Esophagus squamous epithelium (tissue), 4 donors: ENCODE measurements at regions not wholly inside any gene's neighbourhood (a gene's known extent, or its start where the extent isn't known, plus 50 kb on each side); places are given as distances from the start of the nearest gene placed in this dataset.

Experiments
- POLR2A ChIP-seq, 4 donors: fragments of 450-650 bp; IDR thresholded peaks; one replicate each; pipeline ENCODE4 v1.6.1; 2017; ENCODE audit warnings: antibody characterized with exemption in 4 of 4, mild to moderate bottlenecking in 4 of 4, moderate library complexity in 3 of 4
- TF ChIP-seq, protein P1 (sequence below), 6 experiments: fragments of 450-650 bp in 4 of 6; fragments of 200-600 bp in 2 of 6; sonication (generic) in 2 of 6; IDR thresholded peaks; one replicate each; pipeline ENCODE4 v1.5.1; 2016 to 2019; ENCODE audit warnings: antibody characterized with exemption in 6 of 6, mild to moderate bottlenecking in 4 of 6, moderate library complexity in 4 of 6

DNA sequence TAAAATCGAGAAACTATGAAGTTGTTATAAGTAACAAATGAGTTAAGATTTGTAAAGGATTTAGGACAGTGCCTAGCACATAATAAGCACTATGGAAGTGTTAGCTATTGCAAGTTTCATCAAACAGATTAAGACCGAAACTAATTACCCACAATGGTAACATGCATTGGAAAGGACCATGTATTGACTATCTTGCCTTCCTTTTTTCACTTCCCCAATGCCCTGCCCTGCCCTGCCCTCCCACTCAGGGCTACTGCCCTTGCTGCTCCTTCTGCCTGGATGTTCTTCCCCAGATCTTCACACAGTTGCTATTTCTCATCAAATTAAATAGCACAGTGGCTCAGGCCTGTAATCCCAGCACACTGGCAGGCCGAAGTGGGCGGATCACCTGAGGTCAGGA, 202.1 kb upstream of the PSMD7 start:
- TF ChIP-seq, protein P1, sequence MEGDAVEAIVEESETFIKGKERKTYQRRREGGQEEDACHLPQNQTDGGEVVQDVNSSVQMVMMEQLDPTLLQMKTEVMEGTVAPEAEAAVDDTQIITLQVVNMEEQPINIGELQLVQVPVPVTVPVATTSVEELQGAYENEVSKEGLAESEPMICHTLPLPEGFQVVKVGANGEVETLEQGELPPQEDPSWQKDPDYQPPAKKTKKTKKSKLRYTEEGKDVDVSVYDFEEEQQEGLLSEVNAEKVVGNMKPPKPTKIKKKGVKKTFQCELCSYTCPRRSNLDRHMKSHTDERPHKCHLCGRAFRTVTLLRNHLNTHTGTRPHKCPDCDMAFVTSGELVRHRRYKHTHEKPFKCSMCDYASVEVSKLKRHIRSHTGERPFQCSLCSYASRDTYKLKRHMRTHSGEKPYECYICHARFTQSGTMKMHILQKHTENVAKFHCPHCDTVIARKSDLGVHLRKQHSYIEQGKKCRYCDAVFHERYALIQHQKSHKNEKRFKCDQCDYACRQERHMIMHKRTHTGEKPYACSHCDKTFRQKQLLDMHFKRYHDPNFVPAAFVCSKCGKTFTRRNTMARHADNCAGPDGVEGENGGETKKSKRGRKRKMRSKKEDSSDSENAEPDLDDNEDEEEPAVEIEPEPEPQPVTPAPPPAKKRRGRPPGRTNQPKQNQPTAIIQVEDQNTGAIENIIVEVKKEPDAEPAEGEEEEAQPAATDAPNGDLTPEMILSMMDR (IDR thresholded peaks at IDR 0.05), result no peak
- TF ChIP-seq POLR2A (IDR thresholded peaks at IDR 0.05), result no peak
